ENCODE measurements at regions not wholly inside any gene's neighbourhood (a gene's known extent, or its start where the extent isn't known, plus 50 kb on each side); places are given as distances from the start of the nearest gene placed in this dataset.

DNA sequence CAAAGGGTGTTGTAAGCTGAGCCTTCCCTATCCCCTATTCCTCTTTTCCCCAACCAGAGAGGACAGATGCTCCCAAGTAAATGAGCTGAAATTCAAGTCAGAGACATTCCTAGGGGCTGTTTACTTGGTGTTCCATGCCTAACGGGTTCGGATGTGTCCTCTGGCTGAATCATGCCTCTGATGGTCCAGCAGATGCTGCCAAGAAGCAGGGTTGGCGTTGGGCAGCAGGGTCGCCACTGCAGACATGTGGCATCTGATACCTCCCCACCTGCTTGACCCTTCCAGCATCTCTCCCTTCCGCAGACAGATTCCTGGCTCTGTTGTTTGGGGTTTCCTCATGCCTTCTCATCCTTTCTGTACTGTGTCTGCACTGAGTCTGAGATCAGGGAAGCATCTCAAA, 108.3 kb downstream of the HNRNPLL start:
- Histone ChIP-seq H3K4me2 (ENCODE audit: insufficient read depth, low read length) (no peak overlapping the region), H3K27ac (ENCODE audit: low read length) (no peak overlapping the region), H4K20me1 (ENCODE audit: insufficient read depth, low read length) (no peaks in the 10 kb centered on the region; the same call in 1 of the 2 replicates), H3K4me1 (ENCODE audit: insufficient read depth, low read length) (peaks cover 14% of the 10 kb centered on the region), H3K9ac (ENCODE audit: low read depth, low read length) (no peak overlapping the region), H3K79me2 (ENCODE audit: insufficient read depth, low read length) (no peaks in the 10 kb centered on the region), H2AFZ (ENCODE audit: low read depth, low read length) (no peak overlapping the region), H3K9me3 (ENCODE audit: insufficient read depth, low read length, severe bottlenecking) (no peaks in the 10 kb centered on the region), H3K27me3 (ENCODE audit: insufficient read depth, low read length, poor library complexity) (peaks cover 4% of the 10 kb centered on the region), H3K4me3 (ENCODE audit: low read depth in 1 of 2, low read length in 2 of 2) (no peak overlapping the region), H3K36me3 (ENCODE audit: insufficient read depth, low read length) (no peaks in the 10 kb centered on the region)
- no peak for DNase-seq
- no peak for ATAC-seq (ENCODE audit: insufficient read depth, low read depth)
- TF ChIP-seq, protein P1, sequence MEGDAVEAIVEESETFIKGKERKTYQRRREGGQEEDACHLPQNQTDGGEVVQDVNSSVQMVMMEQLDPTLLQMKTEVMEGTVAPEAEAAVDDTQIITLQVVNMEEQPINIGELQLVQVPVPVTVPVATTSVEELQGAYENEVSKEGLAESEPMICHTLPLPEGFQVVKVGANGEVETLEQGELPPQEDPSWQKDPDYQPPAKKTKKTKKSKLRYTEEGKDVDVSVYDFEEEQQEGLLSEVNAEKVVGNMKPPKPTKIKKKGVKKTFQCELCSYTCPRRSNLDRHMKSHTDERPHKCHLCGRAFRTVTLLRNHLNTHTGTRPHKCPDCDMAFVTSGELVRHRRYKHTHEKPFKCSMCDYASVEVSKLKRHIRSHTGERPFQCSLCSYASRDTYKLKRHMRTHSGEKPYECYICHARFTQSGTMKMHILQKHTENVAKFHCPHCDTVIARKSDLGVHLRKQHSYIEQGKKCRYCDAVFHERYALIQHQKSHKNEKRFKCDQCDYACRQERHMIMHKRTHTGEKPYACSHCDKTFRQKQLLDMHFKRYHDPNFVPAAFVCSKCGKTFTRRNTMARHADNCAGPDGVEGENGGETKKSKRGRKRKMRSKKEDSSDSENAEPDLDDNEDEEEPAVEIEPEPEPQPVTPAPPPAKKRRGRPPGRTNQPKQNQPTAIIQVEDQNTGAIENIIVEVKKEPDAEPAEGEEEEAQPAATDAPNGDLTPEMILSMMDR (IDR thresholded peaks at IDR 0.05; ENCODE audit: borderline replicate concordance, extremely low read depth, low read length, poor library complexity, severe bottlenecking) = no peak
- TF ChIP-seq EZH2 (IDR thresholded peaks at IDR 0.05; ENCODE audit: borderline replicate concordance, low read depth, low read length, severe bottlenecking) = no peak

DNA sequence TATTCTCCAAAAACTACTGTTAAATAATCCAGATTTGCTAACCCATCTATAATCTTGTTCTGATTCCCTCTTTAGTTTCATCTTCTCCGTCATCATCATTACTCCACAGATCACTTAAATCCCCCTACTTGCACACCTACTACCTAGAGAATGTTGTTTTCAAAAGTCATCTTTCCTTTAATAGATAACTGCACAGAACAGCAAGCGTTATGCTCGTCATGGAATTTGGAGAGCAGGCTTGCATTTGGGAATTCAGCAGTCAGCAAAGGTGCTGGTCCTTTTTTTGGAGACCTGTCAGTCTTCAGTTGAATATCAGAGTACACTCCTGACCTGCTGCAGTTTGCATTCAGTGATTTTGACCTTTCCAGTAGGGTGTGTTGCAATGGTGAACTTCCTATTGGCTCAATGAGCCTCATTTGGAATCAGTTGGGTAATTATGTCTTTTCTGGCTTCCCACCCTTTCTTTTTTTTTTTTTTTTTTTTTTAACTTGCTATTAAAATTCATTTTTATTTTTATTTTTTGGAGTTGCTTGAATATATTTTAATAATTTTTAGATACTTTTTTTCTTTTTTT, 110.6 kb downstream of the HNRNPLL start:
- Histone ChIP-seq H3K4me1 (ENCODE audit: insufficient read depth, low read length) (no peaks in the 10 kb centered on the region), H3K36me3 (ENCODE audit: insufficient read depth, low read length) (no peaks in the 10 kb centered on the region), H3K9ac (ENCODE audit: low read depth, low read length) (no peak overlapping the region), H3K4me3 (ENCODE audit: low read depth in 1 of 2, low read length in 2 of 2) (no peak overlapping the region), H4K20me1 (ENCODE audit: insufficient read depth, low read length) (no peaks in the 10 kb centered on the region; the same call in 1 of the 2 replicates), H3K27me3 (ENCODE audit: insufficient read depth, low read length, poor library complexity) (peaks cover 4% of the 10 kb centered on the region), H3K9me3 (ENCODE audit: insufficient read depth, low read length, severe bottlenecking) (no peaks in the 10 kb centered on the region), H3K27ac (ENCODE audit: low read length) (no peak overlapping the region), H3K4me2 (ENCODE audit: insufficient read depth, low read length) (no peak overlapping the region), H2AFZ (ENCODE audit: low read depth, low read length) (no peak overlapping the region), H3K79me2 (ENCODE audit: insufficient read depth, low read length) (no peaks in the 10 kb centered on the region)
- DNase-seq (no peak), ATAC-seq (ENCODE audit: insufficient read depth, low read depth) (no peak)
- TF ChIP-seq EZH2 (IDR thresholded peaks at IDR 0.05; ENCODE audit: borderline replicate concordance, low read depth, low read length, severe bottlenecking) = no peak
- TF ChIP-seq, protein P1 (IDR thresholded peaks at IDR 0.05; ENCODE audit: borderline replicate concordance, extremely low read depth, low read length, poor library complexity, severe bottlenecking) = no peak

DNA sequence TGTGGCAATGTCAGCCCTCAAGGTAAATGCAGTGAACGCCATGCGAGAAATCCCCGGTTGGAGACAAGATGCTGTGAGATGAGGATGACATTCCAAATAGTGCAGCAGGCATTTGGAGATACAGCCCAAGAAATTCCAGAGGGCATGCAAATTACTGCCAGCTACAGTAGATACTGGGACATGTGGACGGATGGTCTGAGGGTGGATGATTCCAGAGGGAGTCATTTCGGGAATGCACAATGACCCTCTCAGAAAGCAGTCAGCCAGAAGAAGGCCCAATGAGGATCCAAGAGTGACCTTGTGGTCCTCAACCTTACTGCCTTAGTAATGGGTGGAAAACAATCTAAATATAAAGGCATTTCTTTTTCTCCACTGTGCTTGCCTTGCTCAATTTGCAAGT, 111.3 kb downstream of the HNRNPLL start:
- H3K9me3 ChIP-seq (ENCODE audit: insufficient read depth, low read length, severe bottlenecking) = no peaks in the 10 kb centered on the region

More for the DNA sequence above, 111.3 kb downstream of the HNRNPLL start:
- H2AFZ ChIP-seq (ENCODE audit: low read depth, low read length) = no peak overlapping the region
- H3K27me3 ChIP-seq (ENCODE audit: insufficient read depth, low read length, poor library complexity) = peaks cover 4% of the 10 kb centered on the region
- no peaks in the 10 kb centered on the region for H3K79me2 ChIP-seq (ENCODE audit: insufficient read depth, low read length)
- H3K36me3 ChIP-seq (ENCODE audit: insufficient read depth, low read length) = no peaks in the 10 kb centered on the region
- no peaks in the 10 kb centered on the region for H3K4me1 ChIP-seq (ENCODE audit: insufficient read depth, low read length)
- no peak overlapping the region for H3K4me2 ChIP-seq (ENCODE audit: insufficient read depth, low read length)
- no peak overlapping the region for H3K9ac ChIP-seq (ENCODE audit: low read depth, low read length)
- no peak overlapping the region for H3K4me3 ChIP-seq (ENCODE audit: low read depth in 1 of 2, low read length in 2 of 2)
- DNase-seq (no peak), ATAC-seq (ENCODE audit: insufficient read depth, low read depth) (no peak)
- no peaks in the 10 kb centered on the region; the same call in 1 of the 2 replicates for H4K20me1 ChIP-seq (ENCODE audit: insufficient read depth, low read length)
- no peak overlapping the region for H3K27ac ChIP-seq (ENCODE audit: low read length)
- TF ChIP-seq EZH2 (IDR thresholded peaks at IDR 0.05; ENCODE audit: borderline replicate concordance, low read depth, low read length, severe bottlenecking) = no peak
- TF ChIP-seq, protein P1 (IDR thresholded peaks at IDR 0.05; ENCODE audit: borderline replicate concordance, extremely low read depth, low read length, poor library complexity, severe bottlenecking) = no peak

Measured in DND-41 (cell line).